ENCODE measurements at regions not wholly inside any gene's neighbourhood (a gene's known extent, or its start where the extent isn't known, plus 50 kb on each side); places are given as distances from the start of the nearest gene placed in this dataset.

- Histone ChIP-seq H3K27ac (ENCODE audit: low read depth, low read length) (no peak overlapping the region), H3K36me3 (ENCODE audit: control insufficient read depth, insufficient read depth, low read length) (no peaks in the 10 kb centered on the region), H3K27me3 (ENCODE audit: control insufficient read depth, insufficient read depth, low read length, poor library complexity, severe bottlenecking) (no peaks in the 10 kb centered on the region), H3K9me3 (ENCODE audit: control insufficient read depth, low read length) (no peaks in the 10 kb centered on the region), H3K9ac (ENCODE audit: extremely low read depth, low read length, poor library complexity, severe bottlenecking) (no peak overlapping the region), H3K4me1 (ENCODE audit: control insufficient read depth, insufficient read depth, low read length) (no peaks in the 10 kb centered on the region), H3K4me3 (ENCODE audit: low read length) (no peak overlapping the region)
- no peak for DNase-seq
- Mint-ChIP-seq H3K27ac (no peak overlapping the region), H3K4me3 (no peak overlapping the region), H3K4me1 (no peaks in the 10 kb centered on the region), H3K9me3 (no peaks in the 10 kb centered on the region), H3K27me3 (ENCODE audit: insufficient read depth) (no peaks in the 10 kb centered on the region), H3K36me3 (ENCODE audit: low read depth) (no peaks in the 10 kb centered on the region)
- no peak for TF ChIP-seq CTCF (conservative IDR thresholded peaks at IDR 0.05)
- WGBS, 2 experiments (ENCODE audit: insufficient coverage in 1 of 2, insufficient read length in 1 of 2) = 88 to 94% methylated on average over 2 of the region's 2 CpGs
Observed at GRCh38 chr12:77388445-77389265, 323.3 kb upstream of the E2F7 start.

- Histone ChIP-seq H3K9ac (ENCODE audit: extremely low read depth, low read length, poor library complexity, severe bottlenecking) (no peak overlapping the region), H3K4me3 (ENCODE audit: low read length) (no peak overlapping the region), H3K4me1 (ENCODE audit: control insufficient read depth, insufficient read depth, low read length) (no peaks in the 10 kb centered on the region), H3K27ac (ENCODE audit: low read depth, low read length) (no peak overlapping the region), H3K9me3 (ENCODE audit: control insufficient read depth, low read length) (no peaks in the 10 kb centered on the region), H3K27me3 (ENCODE audit: control insufficient read depth, insufficient read depth, low read length, poor library complexity, severe bottlenecking) (no peaks in the 10 kb centered on the region), H3K36me3 (ENCODE audit: control insufficient read depth, insufficient read depth, low read length) (no peaks in the 10 kb centered on the region)
- no peak for TF ChIP-seq CTCF (conservative IDR thresholded peaks at IDR 0.05)
- no peaks in the 10 kb centered on the region for H3K36me3 Mint-ChIP-seq (ENCODE audit: low read depth)
- DNase-seq = no peak
- no peaks in the 10 kb centered on the region for H3K27me3 Mint-ChIP-seq (ENCODE audit: insufficient read depth)
- no peaks in the 10 kb centered on the region for H3K4me1 Mint-ChIP-seq
- WGBS, 2 experiments (ENCODE audit: insufficient coverage in 1 of 2, insufficient read length in 1 of 2) = 71 to 80% methylated on average over 1 of the region's 1 CpG
- no peak overlapping the region for H3K4me3 Mint-ChIP-seq
- no peak overlapping the region for H3K27ac Mint-ChIP-seq
- no peaks in the 10 kb centered on the region for H3K9me3 Mint-ChIP-seq
Observed at GRCh38 chr12:77387671-77388070, 322.3 kb upstream of the E2F7 start.

GRCh38 chr12:77387214-77387613 lies 321.8 kb upstream of the E2F7 start:
- Histone ChIP-seq H3K27me3 (ENCODE audit: control insufficient read depth, insufficient read depth, low read length, poor library complexity, severe bottlenecking) (no peaks in the 10 kb centered on the region), H3K36me3 (ENCODE audit: control insufficient read depth, insufficient read depth, low read length) (no peaks in the 10 kb centered on the region), H3K9me3 (ENCODE audit: control insufficient read depth, low read length) (no peaks in the 10 kb centered on the region), H3K27ac (ENCODE audit: low read depth, low read length) (no peak overlapping the region), H3K4me1 (ENCODE audit: control insufficient read depth, insufficient read depth, low read length) (no peaks in the 10 kb centered on the region), H3K4me3 (ENCODE audit: low read length) (no peak overlapping the region), H3K9ac (ENCODE audit: extremely low read depth, low read length, poor library complexity, severe bottlenecking) (no peak overlapping the region)
- DNase-seq = no peak
- H3K27ac Mint-ChIP-seq = no peak overlapping the region
- H3K9me3 Mint-ChIP-seq = no peaks in the 10 kb centered on the region
- no peak overlapping the region for H3K4me3 Mint-ChIP-seq
- TF ChIP-seq CTCF (conservative IDR thresholded peaks at IDR 0.05) = no peak
- WGBS, 2 experiments (ENCODE audit: insufficient coverage in 1 of 2, insufficient read length in 1 of 2) = 40 to 61% methylated on average over 2 to 3 of the region's 3 CpGs
- no peaks in the 10 kb centered on the region for H3K27me3 Mint-ChIP-seq (ENCODE audit: insufficient read depth)
- no peaks in the 10 kb centered on the region for H3K36me3 Mint-ChIP-seq (ENCODE audit: low read depth)
- H3K4me1 Mint-ChIP-seq = no peaks in the 10 kb centered on the region
